Endothelial cell of umbilical vein (primary cell): ENCODE measurements at regions not wholly inside any gene's neighbourhood (a gene's known extent, or its start where the extent isn't known, plus 50 kb on each side); places are given as distances from the start of the nearest gene placed in this dataset.

Experiments
- BruUV-seq: library from RNA; stranded (reverse); fragments of 400-500 nt; replicated peaks from 2 replicates; lab custom pipeline; 2021; lab: Mats Ljungman, UMichigan
- CTCF ChIA-PET: fragments of 300-600, 350-600 bp; sonication (Branson Sonifier 250); formaldehyde crosslinking; loops from one replicate; lab custom pipeline; 2021; ENCODE audit warnings: antibody characterized with exemption, inconsistent platforms; lab: Charles Lee
- POLR2A ChIA-PET: fragments of 300-600, 350-600 bp; sonication (Branson Sonifier 250); formaldehyde crosslinking; loops from one replicate; lab custom pipeline; 2021; ENCODE audit warnings: antibody characterized with exemption, inconsistent platforms; lab: Charles Lee
- DNase-seq: peaks from one replicate; pipeline ENCODE4 v3.0.0-alpha.2; 2011; ENCODE audit warnings: low read depth, low spot score
- FAIRE-seq: peaks from 2 replicates; lab custom pipeline; 2011; peaks lifted over from hg19 to GRCh38; lab: Jason Lieb, UNC
- H2AFZ ChIP-seq: 2 replicates; pipeline ENCODE4 v1.6.0; 2012; ENCODE audit warnings: low read depth, low read length, control low read depth, inconsistent platforms
- H3K27ac ChIP-seq: 2 replicates; pipeline ENCODE4 v1.5.1; 2011; ENCODE audit warnings: low read depth, mild to moderate bottlenecking, control low read depth, low read length, moderate library complexity; ENCODE audit not compliant: insufficient read depth
- H3K27me3 ChIP-seq, 2 experiments: 2 replicates each; pipeline versions ENCODE4 v1.6.0 to v1.6.1; 2011; ENCODE audit warnings: low read length in 2 of 2, mixed read lengths in 1 of 2; ENCODE audit not compliant: control insufficient read depth in 2 of 2, insufficient read depth in 2 of 2
- H3K36me3 ChIP-seq, 2 experiments: 2 replicates in 1 of 2; 3 replicates in 1 of 2; pipeline ENCODE4 v1.5.1; 2011; ENCODE audit warnings: low read length in 2 of 2, mild to moderate bottlenecking in 1 of 2, moderate library complexity in 1 of 2; ENCODE audit not compliant: control insufficient read depth in 2 of 2, insufficient read depth in 2 of 2; ENCODE audit errors: extremely low read depth in 1 of 2
- H3K4me1 ChIP-seq: 3 replicates; pipeline ENCODE4 v1.5.1; 2011; ENCODE audit warnings: mild to moderate bottlenecking, low read length; ENCODE audit not compliant: control insufficient read depth, insufficient read depth; ENCODE audit errors: extremely low read depth
- H3K4me2 ChIP-seq: 2 replicates; pipeline ENCODE4 v1.6.1; 2011; ENCODE audit warnings: low read length, control low read depth, mixed read lengths; ENCODE audit not compliant: insufficient read depth
- H3K4me3 ChIP-seq, 3 experiments: fragments of 200-600 bp in 1 of 3; sonication (generic), shearing (Covaris generic) in 1 of 3; replicated peaks in 1 of 3; 2 replicates each; pipeline ENCODE4 v1.5.1; 2011 to 2016; ENCODE audit warnings: control low read depth in 3 of 3, low read length in 3 of 3, mild to moderate bottlenecking in 2 of 3, inconsistent platforms in 1 of 3, low read depth in 1 of 3, moderate library complexity in 1 of 3; ENCODE audit not compliant: insufficient read depth in 1 of 3
- H3K79me2 ChIP-seq: 2 replicates; pipeline ENCODE4 v1.6.0; 2012; ENCODE audit warnings: low read length, inconsistent platforms; ENCODE audit not compliant: control insufficient read depth, insufficient read depth
- H3K9ac ChIP-seq: replicated peaks from 2 replicates; pipeline ENCODE3; 2011; ENCODE audit warnings: low read length, control low read depth; ENCODE audit not compliant: insufficient read depth; ENCODE audit errors: extremely low read depth
- H3K9me1 ChIP-seq: replicated peaks from 3 replicates; pipeline ENCODE4 v1.6.0; 2011; ENCODE audit warnings: mild to moderate bottlenecking, low read length; ENCODE audit not compliant: control insufficient read depth, insufficient read depth; ENCODE audit errors: extremely low read depth
- H3K9me3 ChIP-seq: replicated peaks from 2 replicates; pipeline ENCODE4 v1.5.1; 2012; ENCODE audit warnings: low read length, inconsistent platforms; ENCODE audit not compliant: control insufficient read depth, insufficient read depth
- H4K20me1 ChIP-seq: replicated peaks from 2 replicates; pipeline ENCODE3; 2011; ENCODE audit warnings: mild to moderate bottlenecking, low read length; ENCODE audit not compliant: control insufficient read depth, insufficient read depth; ENCODE audit errors: extremely low read depth
- EZH2 ChIP-seq: IDR thresholded peaks from 2 replicates; pipeline ENCODE4 v1.6.1; 2012; ENCODE audit warnings: borderline replicate concordance, low read depth, mild to moderate bottlenecking, moderate library complexity, low read length, inconsistent platforms; ENCODE audit not compliant: severe bottlenecking
- FOS ChIP-seq: IDR thresholded peaks from 2 replicates; pipeline ENCODE4 v1.6.1; 2011; ENCODE audit warnings: mild to moderate bottlenecking, low read length, moderate library complexity, borderline replicate concordance; ENCODE audit not compliant: insufficient read depth
- GATA2 ChIP-seq: IDR thresholded peaks from 2 replicates; pipeline ENCODE4 v1.7.0; 2011; ENCODE audit warnings: low read depth, mild to moderate bottlenecking, moderate library complexity, mixed read lengths, low read length; ENCODE audit not compliant: insufficient read length, insufficient read depth
- MYC ChIP-seq: IDR thresholded peaks from one replicate; pipeline ENCODE4 v1.6.1; 2011; ENCODE audit warnings: mild to moderate bottlenecking, low read depth, low read length
- POLR2AphosphoS5 ChIP-seq: IDR thresholded peaks from 2 replicates; pipeline ENCODE4 v1.6.1; 2012; ENCODE audit warnings: low read depth, mild to moderate bottlenecking, control low read depth, low read length, moderate library complexity; ENCODE audit not compliant: insufficient read depth
- dilution Hi-C: fragments of 300-500 bp; cut with MboI; formaldehyde crosslinking; loops from one replicate; pipeline ENCODE4 v1.15.0; 2019; ENCODE audit warnings: low sequenced_read_pairs; ENCODE audit not compliant: extremely low pct_ligation_motif_present
- intact Hi-C: fragments of 100-400 bp; cut with micrococcal nuclease; formaldehyde crosslinking; loops from one replicate; pipeline ENCODE4 v1.10.0; 2022

GRCh38 chr13:61277586-61278276, 137.9 kb downstream of the PCDH20 start:
- no peak for TF ChIP-seq FOS
- TF ChIP-seq POLR2AphosphoS5: no peak
- no peak for TF ChIP-seq MYC
- TF ChIP-seq EZH2: no peak
- Histone ChIP-seq H3K79me2 (no peaks in the 10 kb centered on the region), H3K4me3 (no peak overlapping the region), H3K9me1 (no peaks in the 10 kb centered on the region), H3K9ac (no peak overlapping the region), H2AFZ (no peak overlapping the region), H3K4me1 (no peaks in the 10 kb centered on the region), H3K27me3 (no peaks in the 10 kb centered on the region), H4K20me1 (no peaks in the 10 kb centered on the region), H3K9me3 (no peaks in the 10 kb centered on the region), H3K36me3 (no peaks in the 10 kb centered on the region), H3K27ac (no peak overlapping the region), H3K4me2 (no peak overlapping the region)
- FAIRE-seq (no peak), DNase-seq (no peak)
- no TSS peak for BruUV-seq
- intact Hi-C loops: no loop called here
- ChIA-PET POLR2A (no interaction called here), CTCF (no interaction called here)
- dilution Hi-C loops: no loop called here

- CTCF ChIA-PET: no interaction called here
- H3K9me3 ChIP-seq: no peaks in the 10 kb centered on the region
- no peaks in the 10 kb centered on the region for H3K9me1 ChIP-seq
- no peaks in the 10 kb centered on the region for H3K27me3 ChIP-seq
- POLR2A ChIA-PET: no interaction called here
- no peaks in the 10 kb centered on the region for H3K4me1 ChIP-seq
- TF ChIP-seq GATA2: no peak
- FAIRE-seq (no peak), DNase-seq (no peak)
- H3K4me3 ChIP-seq: no peak overlapping the region
- H2AFZ ChIP-seq: no peak overlapping the region
- no peaks in the 10 kb centered on the region for H3K79me2 ChIP-seq
- BruUV-seq: no TSS peak
- H3K9ac ChIP-seq: no peak overlapping the region
- H3K27ac ChIP-seq: no peak overlapping the region
- intact Hi-C loops (no loop called here), dilution Hi-C loops (no loop called here)
- H3K4me2 ChIP-seq: no peak overlapping the region
- no peaks in the 10 kb centered on the region for H3K36me3 ChIP-seq
- H4K20me1 ChIP-seq: no peaks in the 10 kb centered on the region
Observed at GRCh38 chr13:61277088-61277487, 138.6 kb downstream of the PCDH20 start.
